Skeletal muscle tissue (tissue), 3 donors: ENCODE measurements at regions not wholly inside any gene's neighbourhood (a gene's known extent, or its start where the extent isn't known, plus 50 kb on each side); places are given as distances from the start of the nearest gene placed in this dataset.

ENCODE experiments used
- H3K27ac ChIP-seq: one replicate; pipeline ENCODE4 v1.7.0; 2013; ENCODE audit warnings: mild to moderate bottlenecking, low read depth, low read length, inconsistent platforms
- H3K27me3 ChIP-seq, 3 donors: one replicate each; pipeline ENCODE4 v1.7.0; 2013; ENCODE audit warnings: low read length in 3 of 3; ENCODE audit not compliant: control insufficient read depth in 3 of 3, insufficient read depth in 3 of 3
- H3K36me3 ChIP-seq, 3 donors: one replicate each; pipeline ENCODE4 v1.7.0; 2013; ENCODE audit warnings: low read length in 3 of 3; ENCODE audit not compliant: control insufficient read depth in 3 of 3, insufficient read depth in 3 of 3
- H3K4me1 ChIP-seq, 3 donors: one replicate each; pipeline ENCODE4 v1.7.0; 2013; ENCODE audit warnings: low read length in 3 of 3, mild to moderate bottlenecking in 3 of 3; ENCODE audit not compliant: control insufficient read depth in 3 of 3, insufficient read depth in 3 of 3
- H3K4me3 ChIP-seq, 3 donors: one replicate each; pipeline ENCODE4 v1.7.0; 2013; ENCODE audit warnings: low read length in 3 of 3
- H3K9ac ChIP-seq, 3 donors: one replicate each; pipeline ENCODE4 v1.7.0; 2013; ENCODE audit warnings: low read length in 3 of 3, mild to moderate bottlenecking in 3 of 3, moderate library complexity in 2 of 3, low read depth in 1 of 3
- H3K9me3 ChIP-seq, 3 donors: one replicate each; pipeline ENCODE4 v1.7.0; 2013; ENCODE audit warnings: low read length in 3 of 3; ENCODE audit not compliant: control insufficient read depth in 3 of 3
- donor health status: Osteomylitis.

DNA sequence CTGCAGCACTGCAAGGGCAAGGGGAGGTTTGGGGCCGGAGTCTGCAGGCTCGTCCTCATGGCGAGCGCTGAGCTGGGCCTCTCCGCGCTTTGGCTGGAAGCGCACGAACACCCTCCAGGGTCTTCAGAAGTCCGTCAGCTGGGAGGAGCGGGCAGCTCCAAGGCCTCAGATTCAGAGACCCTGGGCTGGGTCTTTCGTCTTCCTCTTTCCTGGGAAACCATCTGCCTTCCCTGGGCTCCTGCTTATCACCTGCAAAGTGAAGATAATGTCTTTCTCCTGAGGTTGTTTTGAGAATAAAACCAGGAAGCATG is 525.6 kb downstream of the BRD1 start:
- Histone ChIP-seq H3K27ac (no peak overlapping the region), H3K36me3 (no peaks in the 10 kb centered on the region), H3K27me3 (peaks cover 16 to 42% (median 23%) of the 10 kb centered on the region in 3 donors), H3K9ac (no peak overlapping the region), H3K4me3 (no peak overlapping the region), H3K4me1 (no peaks in the 10 kb centered on the region), H3K9me3 (peaks cover 0 to under 1% (median 0%) of the 10 kb centered on the region in 3 donors)

DNA sequence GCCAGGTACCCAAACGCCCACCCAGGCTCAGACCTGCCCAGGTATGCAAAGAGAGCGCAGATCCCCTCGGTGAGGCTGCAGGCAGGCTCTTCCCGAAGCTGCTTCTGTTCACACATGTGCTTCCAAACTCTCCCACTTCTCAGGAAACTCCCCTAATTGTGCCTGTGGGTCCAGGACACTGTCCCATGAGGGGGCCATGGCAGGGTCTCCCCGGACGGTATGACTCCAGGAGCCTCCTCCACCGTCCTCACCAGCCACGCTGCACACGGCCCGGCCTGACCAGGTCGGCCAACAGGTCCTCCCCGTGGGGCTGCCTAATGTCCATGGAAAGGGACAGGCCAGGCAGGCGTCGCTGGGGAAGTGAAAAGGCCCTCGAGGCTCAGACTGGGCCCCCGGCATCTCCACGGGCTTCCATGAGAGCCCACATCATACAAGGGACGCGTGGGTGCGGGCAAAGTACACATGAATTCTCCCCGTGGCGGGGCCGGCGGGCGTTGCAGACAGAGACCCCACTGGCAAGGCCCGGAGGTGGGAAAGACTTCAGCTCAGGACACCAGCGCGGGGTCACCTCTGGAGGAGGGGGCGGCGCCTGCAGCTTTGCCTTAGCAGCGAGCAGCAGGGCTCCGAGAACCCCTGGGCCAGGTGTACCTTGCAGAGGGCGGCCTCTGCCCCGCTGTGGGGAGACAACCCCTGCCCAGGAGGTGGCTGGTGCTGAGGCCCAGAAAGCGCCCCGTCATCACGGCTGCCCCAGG is 526.1 kb downstream of the BRD1 start:
- Histone ChIP-seq H3K36me3 (no peaks in the 10 kb centered on the region), H3K4me3 (no peak overlapping the region), H3K4me1 (no peaks in the 10 kb centered on the region), H3K9me3 (peaks cover 0 to 2% (median 0%) of the 10 kb centered on the region in 3 donors), H3K27me3 (peaks cover 16 to 39% (median 23%) of the 10 kb centered on the region in 3 donors), H3K27ac (no peak overlapping the region), H3K9ac (no peak overlapping the region)

DNA sequence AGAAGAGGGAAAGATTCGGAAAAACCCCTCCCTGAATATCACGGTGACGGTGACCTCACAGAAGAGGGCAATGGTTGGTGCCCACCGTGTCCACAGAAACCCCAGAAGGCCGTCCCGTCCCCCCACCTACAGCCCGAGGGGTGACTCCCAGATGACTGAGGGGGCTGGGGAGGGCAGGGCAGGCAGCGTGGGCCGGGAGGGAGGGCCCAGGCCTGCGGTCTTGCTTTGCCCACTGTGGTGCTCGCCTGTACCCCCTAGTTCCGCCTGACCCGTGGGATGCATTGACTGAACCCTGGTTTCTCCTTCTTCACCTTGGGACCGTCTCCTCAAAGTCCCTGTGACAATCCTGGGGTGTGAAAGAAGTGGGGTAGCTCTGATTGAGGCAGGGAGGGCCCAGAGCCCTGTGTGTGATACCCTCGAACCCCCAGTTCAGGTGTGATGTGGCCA is 526.7 kb downstream of the BRD1 start:
- Histone ChIP-seq H3K27me3 (peaks cover 16 to 33% (median 26%) of the 10 kb centered on the region in 3 donors), H3K4me3 (no peak overlapping the region), H3K9ac (no peak overlapping the region), H3K27ac (no peak overlapping the region), H3K4me1 (no peaks in the 10 kb centered on the region), H3K36me3 (no peaks in the 10 kb centered on the region), H3K9me3 (peaks cover 0 to 2% (median 0%) of the 10 kb centered on the region in 3 donors)

DNA sequence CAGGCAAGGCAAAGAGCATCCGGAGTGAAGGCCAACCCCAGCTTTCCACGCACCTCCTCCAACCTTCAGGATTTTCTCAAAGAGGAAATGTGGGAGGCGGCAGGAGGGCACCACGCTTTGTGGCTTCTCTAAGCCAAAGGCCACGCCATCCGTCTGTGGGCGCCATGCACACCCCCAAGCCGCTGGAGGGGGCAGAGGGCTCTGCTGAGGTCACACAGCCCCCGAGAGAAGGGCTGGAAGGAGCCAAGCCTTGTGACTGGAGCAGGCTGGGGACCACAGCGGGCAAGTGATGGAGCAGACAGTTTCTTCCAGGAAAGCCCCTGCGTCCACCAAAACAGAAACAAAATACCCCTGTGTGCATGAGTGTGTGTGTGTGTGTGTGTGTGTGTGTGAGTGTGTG is 527.4 kb downstream of the BRD1 start:
- Histone ChIP-seq H3K27ac (no peak overlapping the region), H3K9me3 (peaks cover 0 to 2% (median 0%) of the 10 kb centered on the region in 3 donors), H3K4me3 (no peak overlapping the region), H3K9ac (no peak overlapping the region), H3K4me1 (no peaks in the 10 kb centered on the region), H3K36me3 (no peaks in the 10 kb centered on the region), H3K27me3 (peaks cover 13 to 32% (median 18%) of the 10 kb centered on the region in 3 donors)

DNA sequence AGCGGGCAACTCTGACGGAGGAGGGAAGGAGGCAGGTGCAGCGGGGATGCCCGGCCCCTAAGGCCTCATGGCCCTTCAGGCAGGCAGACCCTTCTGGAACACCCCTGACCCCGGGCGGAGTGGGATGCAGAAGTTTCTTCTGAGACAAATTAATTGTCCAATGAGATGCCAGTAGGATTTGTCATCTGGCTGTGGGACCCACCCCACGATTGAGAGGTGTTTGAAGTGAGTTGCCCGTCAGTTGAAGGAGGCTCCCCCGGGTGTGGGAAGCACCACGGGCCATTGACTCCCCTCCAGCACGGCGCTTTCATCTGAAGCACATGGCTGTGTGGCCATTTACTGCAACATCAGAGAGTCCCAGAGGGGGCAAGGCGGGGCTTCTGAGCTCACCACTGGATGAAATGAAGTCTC is 527.8 kb downstream of the BRD1 start:
- Histone ChIP-seq H3K27ac (no peak overlapping the region), H3K4me1 (no peaks in the 10 kb centered on the region), H3K36me3 (no peaks in the 10 kb centered on the region), H3K27me3 (peaks cover 10 to 33% (median 17%) of the 10 kb centered on the region in 3 donors), H3K9ac (no peak overlapping the region), H3K9me3 (peaks cover 0 to 2% (median 0%) of the 10 kb centered on the region in 3 donors), H3K4me3 (no peak overlapping the region)

DNA sequence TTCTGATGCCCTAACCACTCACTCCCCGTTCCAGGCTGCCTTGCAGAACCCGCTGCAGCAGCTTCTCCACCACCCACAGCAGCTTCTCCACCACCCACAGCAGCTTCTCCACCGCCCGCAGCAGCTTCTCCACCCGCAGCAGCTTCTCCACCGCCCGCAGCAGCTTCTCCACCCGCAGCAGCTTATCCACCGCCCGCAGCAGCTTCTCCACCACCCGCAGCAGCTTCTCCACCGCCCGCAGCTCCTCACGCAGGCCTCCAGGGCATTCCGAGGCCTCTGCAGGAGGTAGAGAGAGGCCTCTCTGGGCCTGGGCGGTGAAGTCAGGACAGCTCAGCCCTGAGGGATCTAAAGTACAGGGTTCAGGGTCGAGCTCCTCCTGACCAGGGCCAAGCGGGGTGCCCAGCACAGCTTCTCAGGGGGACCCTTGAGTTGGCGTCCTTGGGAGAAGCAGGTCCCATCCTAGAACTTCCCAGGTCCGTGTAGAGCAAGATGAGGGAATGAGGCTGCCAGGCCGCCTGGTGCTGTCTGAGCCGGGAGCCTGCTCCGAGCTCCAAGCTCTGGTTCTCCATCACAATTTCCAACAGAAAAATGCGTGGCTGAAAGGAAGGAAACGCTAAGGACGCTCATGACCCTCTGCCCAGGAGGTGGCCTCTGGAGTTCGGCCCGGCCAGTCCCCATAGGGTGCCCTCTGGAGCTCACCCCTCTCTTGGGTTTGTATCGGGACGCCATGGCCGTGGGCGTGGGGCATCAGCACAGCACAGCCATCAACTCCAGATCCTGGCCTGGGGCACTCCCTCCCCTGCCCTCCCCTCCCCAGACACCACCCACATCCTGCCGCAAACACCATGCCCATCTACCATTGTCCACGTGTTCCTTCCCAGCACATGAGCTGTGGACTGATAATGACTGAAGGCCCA is 528.6 kb downstream of the BRD1 start:
- H3K27me3 ChIP-seq, result peaks cover 9 to 26% (median 10%) of the 10 kb centered on the region in 3 donors
- H3K9me3 ChIP-seq, result peaks cover 0 to 2% (median 0%) of the 10 kb centered on the region in 3 donors
- no peak overlapping the region for H3K4me3 ChIP-seq
- H3K4me1 ChIP-seq, result no peaks in the 10 kb centered on the region
- no peaks in the 10 kb centered on the region for H3K36me3 ChIP-seq
- no peak overlapping the region for H3K27ac ChIP-seq
- H3K9ac ChIP-seq, result no peak overlapping the region

DNA sequence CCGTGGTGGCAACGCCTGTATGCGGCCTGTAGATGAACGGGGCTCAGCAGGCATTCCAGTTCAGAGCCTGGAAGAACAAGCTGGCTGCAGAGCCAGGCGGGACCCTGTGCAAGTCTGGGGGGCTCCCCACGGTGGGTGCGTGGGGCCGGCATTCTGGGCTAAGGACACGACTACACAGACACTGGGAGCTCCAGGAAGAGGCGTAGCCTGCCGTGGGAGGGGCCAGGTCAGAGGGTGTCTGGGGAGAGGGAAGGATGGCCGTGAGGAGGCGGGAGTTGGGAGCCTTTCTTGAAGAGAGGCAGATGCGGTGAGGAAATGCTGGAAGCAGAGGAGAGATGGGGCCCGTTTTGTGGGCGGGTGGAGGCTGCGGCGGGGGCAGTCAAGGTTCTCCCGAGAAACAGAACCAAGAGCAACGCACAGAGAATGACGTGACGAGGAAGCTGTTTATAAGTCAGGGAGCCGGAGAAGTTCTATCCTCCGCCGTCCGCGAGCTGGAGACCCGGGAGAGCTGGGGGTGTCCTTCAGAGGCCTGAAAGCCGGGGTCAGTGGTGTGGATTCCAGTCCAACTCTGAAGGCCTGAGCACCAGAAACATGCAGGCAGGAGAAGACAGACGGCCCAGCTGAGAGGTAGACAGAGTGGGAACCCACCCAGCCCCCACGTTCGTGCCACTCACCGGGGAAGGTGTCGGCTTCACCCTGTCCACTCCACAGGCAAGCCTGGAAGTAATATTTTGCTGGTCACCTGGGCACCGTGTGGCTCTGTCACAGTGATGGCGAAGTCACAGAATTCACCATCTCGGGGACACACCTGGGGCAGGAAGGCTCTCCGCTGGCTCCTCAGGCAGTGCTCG is 529.6 kb downstream of the BRD1 start:
- Histone ChIP-seq H3K9ac (no peak overlapping the region), H3K27me3 (peaks cover 0 to 16% (median 2%) of the 10 kb centered on the region in 3 donors), H3K27ac (no peak overlapping the region), H3K4me3 (no peak overlapping the region), H3K9me3 (peaks cover 0 to 2% (median 2%) of the 10 kb centered on the region in 3 donors), H3K4me1 (no peaks in the 10 kb centered on the region), H3K36me3 (no peaks in the 10 kb centered on the region)

DNA sequence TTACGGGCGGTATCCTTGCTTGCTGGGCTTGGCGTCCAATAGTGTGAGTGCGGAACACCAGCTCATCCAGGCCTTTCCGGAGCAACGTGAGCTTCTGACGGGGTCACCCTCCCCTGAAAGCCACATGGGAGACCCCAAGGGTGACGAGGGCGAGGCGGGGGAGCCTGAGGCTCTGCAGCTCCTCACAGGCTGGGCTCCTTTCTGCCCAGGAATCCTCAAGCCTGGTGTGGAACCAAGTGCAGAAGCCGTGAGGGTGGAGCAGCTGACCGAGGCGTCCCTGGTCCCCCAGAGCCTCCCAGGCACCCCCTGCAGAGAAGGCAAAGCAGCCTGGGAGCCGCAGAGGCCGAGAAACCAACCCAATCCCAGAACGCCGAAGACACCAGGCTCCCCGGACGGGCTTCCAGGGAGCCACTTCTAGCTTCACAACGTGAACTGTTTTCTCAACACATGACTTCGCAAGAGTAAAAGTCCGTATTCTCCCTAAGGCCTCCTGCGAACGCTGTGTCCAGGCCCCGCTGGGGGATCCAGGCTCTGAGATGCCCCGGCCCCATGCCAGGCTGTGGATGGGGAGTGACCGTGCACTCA is 530.3 kb downstream of the BRD1 start:
- Histone ChIP-seq H3K27me3 (peaks cover 0 to 14% (median 2%) of the 10 kb centered on the region in 3 donors), H3K9me3 (peaks cover 0 to 3% (median 2%) of the 10 kb centered on the region in 3 donors), H3K27ac (no peak overlapping the region), H3K4me1 (no peaks in the 10 kb centered on the region), H3K9ac (no peak overlapping the region), H3K4me3 (no peak overlapping the region), H3K36me3 (no peaks in the 10 kb centered on the region)

DNA sequence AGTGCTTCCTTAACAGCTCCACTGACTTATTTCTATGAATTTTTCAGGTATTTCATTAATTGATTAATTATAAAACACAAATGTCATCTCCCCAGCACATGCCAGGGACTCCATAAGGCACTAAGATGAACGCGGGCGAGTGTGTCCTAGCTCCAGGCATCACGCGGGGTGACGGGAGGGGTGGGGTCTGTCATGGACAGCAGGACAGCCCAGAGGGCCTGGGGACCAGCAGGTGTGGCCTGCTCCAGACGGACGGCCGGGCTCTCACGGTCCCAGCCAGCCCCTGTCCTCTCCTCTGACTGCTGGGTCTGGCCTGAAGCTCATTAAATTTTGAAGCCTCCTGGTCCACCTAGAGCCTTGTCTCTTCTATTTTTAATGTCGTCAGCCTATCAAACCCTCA is 531.1 kb downstream of the BRD1 start:
- H3K9me3 ChIP-seq, result peaks cover 0 to 3% (median 2%) of the 10 kb centered on the region in 3 donors
- H3K36me3 ChIP-seq, result no peaks in the 10 kb centered on the region
- H3K27ac ChIP-seq, result no peak overlapping the region
- H3K9ac ChIP-seq, result no peak overlapping the region
- H3K4me3 ChIP-seq, result no peak overlapping the region
- no peaks in the 10 kb centered on the region for H3K4me1 ChIP-seq
- H3K27me3 ChIP-seq, result peaks cover 0 to 17% (median 2%) of the 10 kb centered on the region in 3 donors
